GM21367 (cell line): ENCODE measurements at regions not wholly inside any gene's neighbourhood (a gene's known extent, or its start where the extent isn't known, plus 50 kb on each side); places are given as distances from the start of the nearest gene placed in this dataset.
"Not testable (repeated sequence)": the region's sequence is repeated elsewhere in the genome, so short reads cannot be mapped to it uniquely, and the experiment has no call there.

Experiments
- ATAC-seq: cut with Tn5 transposase; IDR thresholded peaks from one replicate; pipeline ENCODE4 v1.9.1; 2021; ENCODE audit not compliant: unreplicated experiment

- ATAC-seq, result no peak
Observed at GRCh38 chr16:51524070-51524469, 373.0 kb upstream of the SALL1 start.

- ATAC-seq, result no peak
Observed at GRCh38 chr16:51523400-51523799, 372.3 kb upstream of the SALL1 start.

GRCh38 chr16:51522902-51523301 lies 371.8 kb upstream of the SALL1 start:
- no peak for ATAC-seq

- ATAC-seq, result not testable (repeated sequence)
Observed at GRCh38 chr16:51516960-51517359, 365.9 kb upstream of the SALL1 start.

GRCh38 chr16:51510416-51510815 lies 359.3 kb upstream of the SALL1 start:
- ATAC-seq, result no peak

- ATAC-seq, result no peak
Observed at GRCh38 chr16:51509336-51509735, 358.3 kb upstream of the SALL1 start.

GRCh38 chr16:51508490-51509212 lies 357.6 kb upstream of the SALL1 start:
- no peak for ATAC-seq

- no peak for ATAC-seq
Observed at GRCh38 chr16:51507286-51507685, 356.2 kb upstream of the SALL1 start.

- ATAC-seq, result no peak
Observed at GRCh38 chr16:51500306-51500705, 349.2 kb upstream of the SALL1 start.

- no peak for ATAC-seq
Observed at GRCh38 chr16:51497541-51498211, 346.6 kb upstream of the SALL1 start.

- ATAC-seq, result no peak
Observed at GRCh38 chr16:51490866-51491265, 339.8 kb upstream of the SALL1 start.

- ATAC-seq, result no peak
Observed at GRCh38 chr16:51487880-51488279, 336.8 kb upstream of the SALL1 start.

GRCh38 chr16:51474414-51475091 lies 323.5 kb upstream of the SALL1 start:
- ATAC-seq, result no peak

- ATAC-seq, result no peak
Observed at GRCh38 chr16:51473091-51473490, 322.0 kb upstream of the SALL1 start.

- no peak for ATAC-seq
Observed at GRCh38 chr16:51470492-51470891, 319.4 kb upstream of the SALL1 start.

GRCh38 chr16:51464996-51465395 lies 313.9 kb upstream of the SALL1 start:
- no peak for ATAC-seq

GRCh38 chr16:51461255-51461654 lies 310.2 kb upstream of the SALL1 start:
- no peak for ATAC-seq

GRCh38 chr16:51458356-51459140 lies 307.5 kb upstream of the SALL1 start:
- ATAC-seq, result no peak

- ATAC-seq, result no peak
Observed at GRCh38 chr16:51457775-51458174, 306.7 kb upstream of the SALL1 start.

GRCh38 chr16:51455398-51455797 lies 304.3 kb upstream of the SALL1 start:
- ATAC-seq, result no peak

- ATAC-seq, result no peak
Observed at GRCh38 chr16:51453251-51453650, 302.2 kb upstream of the SALL1 start.
